GM12878 (cell line): ENCODE measurements at regions not wholly inside any gene's neighbourhood (a gene's known extent, or its start where the extent isn't known, plus 50 kb on each side); places are given as distances from the start of the nearest gene placed in this dataset.

Experiments
- ATAC-seq: fragments of 200-7000 bp; cut with Tn5 transposase; 3 replicates; pipeline ENCODE4 v1.9.1; 2020; ENCODE audit warnings: mild to moderate bottlenecking, moderate library complexity
- BruUV-seq: library from RNA; stranded (reverse); fragments of 400-500 nt; replicated peaks from 2 replicates; lab custom pipeline; 2021; lab: Mats Ljungman, UMichigan
- CTCF ChIA-PET: fragments of 300-600 bp; sonication (Branson Sonifier 250); formaldehyde crosslinking; extraction: SDS; loops from one replicate; lab custom pipeline; 2021; ENCODE audit warnings: inconsistent platforms; lab: Yijun Ruan, JAX
- POLR2A ChIA-PET: fragments of 350-600 bp; formaldehyde crosslinking; extraction: SDS; loops from one replicate; lab custom pipeline; 2021; ENCODE audit warnings: inconsistent platforms; lab: Charles Lee
- RAD21 ChIA-PET: fragments of 300-600 bp; sonication (Branson Sonifier 250); formaldehyde crosslinking; loops from one replicate; lab custom pipeline; 2023; ENCODE audit warnings: antibody characterized with exemption; ENCODE audit not compliant: unreplicated experiment; lab: Charles Lee
- SMC1A ChIA-PET: fragments of 300-600 bp; sonication (Branson Sonifier 250); formaldehyde crosslinking; loops from one replicate; lab custom pipeline; 2023; ENCODE audit not compliant: unreplicated experiment, uncharacterized antibody; lab: Charles Lee
- DNase-seq: peaks from one replicate; pipeline ENCODE4 v3.0.0-alpha.2; 2011; ENCODE audit warnings: low read depth, low spot score
- FAIRE-seq: peaks from 3 replicates; lab custom pipeline; 2011; peaks lifted over from hg19 to GRCh38; lab: Jason Lieb, UNC
- H2AFZ ChIP-seq: 2 replicates; pipeline ENCODE4 v1.6.0; 2011; ENCODE audit warnings: low read depth, low read length, control low read depth; ENCODE audit not compliant: control insufficient read depth
- H3K27ac ChIP-seq: 2 replicates; pipeline ENCODE4 v1.5.1; 2011; ENCODE audit warnings: control low read depth; ENCODE audit not compliant: control insufficient read depth, insufficient read depth
- H3K27me3 ChIP-seq, 2 experiments: replicated peaks in 1 of 2; 2 replicates each; pipeline versions ENCODE4 v1.6.0 to v1.6.1; 2011; ENCODE audit warnings: low read length in 1 of 2; ENCODE audit not compliant: control insufficient read depth in 2 of 2, insufficient read depth in 2 of 2
- H3K36me3 ChIP-seq, 2 experiments: 2 replicates each; pipeline ENCODE4 v1.5.1; 2011; ENCODE audit warnings: low read length in 1 of 2; ENCODE audit not compliant: control insufficient read depth in 2 of 2, insufficient read depth in 2 of 2
- H3K4me1 ChIP-seq: 2 replicates; pipeline ENCODE4 v1.6.1; 2011; ENCODE audit warnings: mild to moderate bottlenecking, low read length, moderate library complexity, mixed read lengths; ENCODE audit not compliant: control insufficient read depth, insufficient read depth
- H3K4me2 ChIP-seq: 2 replicates; pipeline ENCODE4 v1.6.0; 2011; ENCODE audit warnings: control low read depth; ENCODE audit not compliant: control insufficient read depth, insufficient read depth
- H3K4me3 ChIP-seq: fragments of 200-600 bp; sonication (generic); 2 replicates; pipeline ENCODE4 v1.5.1; 2016
- H3K79me2 ChIP-seq: 2 replicates; pipeline ENCODE4 v1.6.0; 2011; ENCODE audit warnings: low read length; ENCODE audit not compliant: control insufficient read depth, insufficient read depth
- H3K9ac ChIP-seq: 2 replicates; pipeline ENCODE4 v1.8.0; 2011; ENCODE audit warnings: low read length, control low read depth, mixed read lengths; ENCODE audit not compliant: control insufficient read depth, insufficient read depth
- H3K9me3 ChIP-seq: replicated peaks from 3 replicates; pipeline ENCODE4 v1.5.1; 2011; ENCODE audit warnings: mild to moderate bottlenecking, low read length; ENCODE audit not compliant: control insufficient read depth, insufficient read depth
- H4K20me1 ChIP-seq: 2 replicates; pipeline ENCODE4 v1.6.0; 2011; ENCODE audit not compliant: control insufficient read depth, insufficient read depth
- ASH2L ChIP-seq: fragments of 300-600, 200-600 bp; sonication (generic); IDR thresholded peaks from 2 replicates; pipeline ENCODE4 v1.6.1; 2017; ENCODE audit warnings: low read depth, mild to moderate bottlenecking, borderline replicate concordance
- ATF2 ChIP-seq: IDR thresholded peaks from 2 replicates; pipeline ENCODE4 v1.6.1; 2012; ENCODE audit warnings: low read length, inconsistent platforms
- E2F8 ChIP-seq: fragments of 450-650 bp; IDR thresholded peaks from 2 replicates; pipeline ENCODE4 v1.6.1; 2018; ENCODE audit warnings: mild to moderate bottlenecking, low read depth, moderate library complexity; ENCODE audit not compliant: partially characterized antibody
- MXI1 ChIP-seq: fragments of 150-350 bp; IDR thresholded peaks from 2 replicates; pipeline ENCODE4 v1.6.1; 2011; ENCODE audit warnings: low read depth, mild to moderate bottlenecking, inconsistent platforms, low read length, improper control_type of control experiment
- PRDM15 ChIP-seq: fragments of 450-650 bp; formaldehyde crosslinking; IDR thresholded peaks from 2 replicates; pipeline ENCODE4 v1.4.0; 2020; ENCODE audit warnings: mild to moderate bottlenecking, moderate library complexity
- ZNF592 ChIP-seq: fragments of 450-650 bp; IDR thresholded peaks from 2 replicates; pipeline ENCODE4 v1.6.1; 2017; ENCODE audit warnings: mild to moderate bottlenecking, moderate library complexity
- ZNF622 ChIP-seq: fragments of 450-650 bp; IDR thresholded peaks from 2 replicates; pipeline ENCODE4 v1.6.1; 2017; ENCODE audit warnings: mild to moderate bottlenecking, inconsistent platforms
- WGBS: methylation state at CpG from one replicate; pipeline ENCODE4 v1.1.6; 2016; ENCODE audit warnings: low lambda C conversion rate; ENCODE audit not compliant: insufficient replicate concordance, insufficient coverage; ENCODE audit errors: missing lambda C conversion rate; 5-methylcytosine and 5-hydroxymethylcytosine counted together
- in situ Hi-C: fragments of 300-500 bp; cut with MboI; formaldehyde crosslinking; loops from 9 replicates; pipeline ENCODE4 v1.14.3; 2018; ENCODE audit warnings: mixed read lengths
- intact Hi-C: fragments of 100-400 bp; cut with micrococcal nuclease; formaldehyde crosslinking; loops from one replicate; pipeline ENCODE4 v1.14.2; 2022; ENCODE audit not compliant: unreplicated experiment

GRCh38 chr9:22898591-22898990 lies 452.0 kb downstream of the DMRTA1 start:
- POLR2A ChIA-PET, result no interaction called here
- Histone ChIP-seq H3K27me3 (no peaks in the 10 kb centered on the region), H3K79me2 (no peaks in the 10 kb centered on the region), H3K27ac (no peak overlapping the region), H3K4me1 (no peaks in the 10 kb centered on the region), H3K4me3 (no peak overlapping the region), H3K9me3 (no peaks in the 10 kb centered on the region)
- ATAC-seq, result no peak
- intact Hi-C loops, result no loop called here
- DNase-seq, result no peak
- BruUV-seq, result no TSS peak
- SMC1A ChIA-PET, result interaction anchor here (1.2 kb wide), 1 partner anchor 91 kb away, joined by 3 read pairs; no protein-coding TSS in a partner anchor
- 1% methylated on average over 4 of the region's 4 CpGs for WGBS
- TF ChIP-seq ZNF592 (no peak), ATF2 (no peak), ASH2L (no peak), ZNF622 (no peak), MXI1 (no peak), E2F8 (no peak), PRDM15 (CRISPR knock-in tag) (no peak)
- TF ChIP-seq, all 136 proteins: peak for 0
- Histone ChIP-seq H2AFZ (no peak overlapping the region), H3K9ac (no peak overlapping the region), H3K36me3 (no peaks in the 10 kb centered on the region), H3K4me2 (no peak overlapping the region), H4K20me1 (no peaks in the 10 kb centered on the region)
- RAD21 ChIA-PET, result no interaction called here
- in situ Hi-C loops, result no loop called here
- CTCF ChIA-PET, result interaction anchor here (1.0 kb wide), 1 partner anchor 14 kb away, joined by 3 read pairs; no protein-coding TSS in a partner anchor
- FAIRE-seq, result no peak
